ENCODE measurements at regions not wholly inside any gene's neighbourhood (a gene's known extent, or its start where the extent isn't known, plus 50 kb on each side); places are given as distances from the start of the nearest gene placed in this dataset.

GRCh38 chr13:61136093-61136492 lies 279.6 kb downstream of the PCDH20 start:
- DNase-seq = no peak
- no peak overlapping the region for H3K27ac Mint-ChIP-seq (ENCODE audit: unreplicated experiment)
- H3K4me3 Mint-ChIP-seq (ENCODE audit: unreplicated experiment) = no peak overlapping the region
- H3K4me1 Mint-ChIP-seq (ENCODE audit: low read depth, unreplicated experiment) = no peaks in the 10 kb centered on the region
- H3K36me3 Mint-ChIP-seq (ENCODE audit: unreplicated experiment) = no peaks in the 10 kb centered on the region
- TF ChIP-seq CTCF (IDR thresholded peaks at IDR 0.05; ENCODE audit: partially characterized antibody, unreplicated experiment) = no peak
- no peaks in the 10 kb centered on the region for H3K9me3 Mint-ChIP-seq (ENCODE audit: unreplicated experiment)
- H3K27me3 Mint-ChIP-seq (ENCODE audit: unreplicated experiment) = no peaks in the 10 kb centered on the region

- DNase-seq = no peak
- Mint-ChIP-seq H3K4me3 (ENCODE audit: unreplicated experiment) (no peak overlapping the region), H3K9me3 (ENCODE audit: unreplicated experiment) (no peaks in the 10 kb centered on the region), H3K27ac (ENCODE audit: unreplicated experiment) (no peak overlapping the region), H3K27me3 (ENCODE audit: unreplicated experiment) (no peaks in the 10 kb centered on the region), H3K36me3 (ENCODE audit: unreplicated experiment) (no peaks in the 10 kb centered on the region), H3K4me1 (ENCODE audit: low read depth, unreplicated experiment) (no peaks in the 10 kb centered on the region)
- TF ChIP-seq CTCF (IDR thresholded peaks at IDR 0.05; ENCODE audit: partially characterized antibody, unreplicated experiment) = no peak
Observed at GRCh38 chr13:61135583-61135982, 280.1 kb downstream of the PCDH20 start.

GRCh38 chr13:61128850-61129645 lies 286.6 kb downstream of the PCDH20 start:
- Mint-ChIP-seq H3K27me3 (ENCODE audit: unreplicated experiment) (no peaks in the 10 kb centered on the region), H3K9me3 (ENCODE audit: unreplicated experiment) (no peaks in the 10 kb centered on the region), H3K36me3 (ENCODE audit: unreplicated experiment) (no peaks in the 10 kb centered on the region), H3K4me1 (ENCODE audit: low read depth, unreplicated experiment) (peaks cover 4% of the 10 kb centered on the region), H3K4me3 (ENCODE audit: unreplicated experiment) (no peak overlapping the region), H3K27ac (ENCODE audit: unreplicated experiment) (no peak overlapping the region)
- no peak for DNase-seq
- no peak for TF ChIP-seq CTCF (IDR thresholded peaks at IDR 0.05; ENCODE audit: partially characterized antibody, unreplicated experiment)

GRCh38 chr13:61123538-61124289 lies 291.9 kb downstream of the PCDH20 start:
- Mint-ChIP-seq H3K4me1 (ENCODE audit: low read depth, unreplicated experiment) (peaks cover 11% of the 10 kb centered on the region), H3K36me3 (ENCODE audit: unreplicated experiment) (no peaks in the 10 kb centered on the region), H3K9me3 (ENCODE audit: unreplicated experiment) (no peaks in the 10 kb centered on the region), H3K27ac (ENCODE audit: unreplicated experiment) (peak overlapping the region; percentile 84), H3K4me3 (ENCODE audit: unreplicated experiment) (no peak overlapping the region), H3K27me3 (ENCODE audit: unreplicated experiment) (no peaks in the 10 kb centered on the region)
- TF ChIP-seq CTCF (IDR thresholded peaks at IDR 0.05; ENCODE audit: partially characterized antibody, unreplicated experiment) = no peak
- peak; percentile 32 for DNase-seq

GRCh38 chr13:61113140-61113658 lies 302.4 kb downstream of the PCDH20 start:
- no peaks in the 10 kb centered on the region for H3K27me3 Mint-ChIP-seq (ENCODE audit: unreplicated experiment)
- no peaks in the 10 kb centered on the region for H3K9me3 Mint-ChIP-seq (ENCODE audit: unreplicated experiment)
- no peak overlapping the region for H3K27ac Mint-ChIP-seq (ENCODE audit: unreplicated experiment)
- peaks cover 4% of the 10 kb centered on the region for H3K36me3 Mint-ChIP-seq (ENCODE audit: unreplicated experiment)
- H3K4me3 Mint-ChIP-seq (ENCODE audit: unreplicated experiment) = no peak overlapping the region
- no peak for TF ChIP-seq CTCF (IDR thresholded peaks at IDR 0.05; ENCODE audit: partially characterized antibody, unreplicated experiment)
- no peak for DNase-seq
- H3K4me1 Mint-ChIP-seq (ENCODE audit: low read depth, unreplicated experiment) = peaks cover 3% of the 10 kb centered on the region
